Omental fat pad (tissue), 3 donors: ENCODE measurements at regions not wholly inside any gene's neighbourhood (a gene's known extent, or its start where the extent isn't known, plus 50 kb on each side); places are given as distances from the start of the nearest gene placed in this dataset.
A peak's percentile ranks its signal among the peaks of the same experiment; 100 is the strongest.

Source experiments
- ATAC-seq: fragments of 150-250 bp; one replicate; pipeline ENCODE4 v1.9.1; 2016; ENCODE audit warnings: mild to moderate bottlenecking, moderate library complexity; ENCODE audit not compliant: low FRiP score
- DNase-seq: peaks from one replicate; pipeline ENCODE4 v3.0.0-alpha.2; 2019; ENCODE audit warnings: low spot score
- TF ChIP-seq, protein P1 (sequence below), 3 donors: fragments of 450-650 bp; IDR thresholded peaks; one replicate each; pipeline ENCODE4 v1.5.1; 2016 to 2017; ENCODE audit warnings: antibody characterized with exemption in 3 of 3, mild to moderate bottlenecking in 3 of 3, moderate library complexity in 2 of 3

DNA sequence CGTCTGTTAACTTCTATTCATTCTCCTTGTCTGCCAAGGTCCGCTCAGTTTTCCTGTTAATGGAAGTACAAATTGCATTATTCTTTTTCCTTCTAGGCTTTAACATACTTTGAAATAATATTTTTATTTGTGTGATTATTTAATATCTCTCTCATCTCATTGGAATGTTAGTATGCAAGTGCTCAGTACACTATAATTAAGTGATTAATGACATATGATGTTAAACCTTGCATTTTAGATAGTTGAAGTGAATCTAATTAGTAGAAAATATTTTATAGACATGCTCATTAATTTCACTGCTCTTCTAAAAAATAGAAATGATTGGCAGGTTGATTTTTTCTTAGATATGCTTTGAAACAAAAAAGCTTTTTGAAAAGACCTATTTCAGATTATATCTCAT, 1079.8 kb downstream of the RAPGEF2 start:
- TF ChIP-seq, protein P1, sequence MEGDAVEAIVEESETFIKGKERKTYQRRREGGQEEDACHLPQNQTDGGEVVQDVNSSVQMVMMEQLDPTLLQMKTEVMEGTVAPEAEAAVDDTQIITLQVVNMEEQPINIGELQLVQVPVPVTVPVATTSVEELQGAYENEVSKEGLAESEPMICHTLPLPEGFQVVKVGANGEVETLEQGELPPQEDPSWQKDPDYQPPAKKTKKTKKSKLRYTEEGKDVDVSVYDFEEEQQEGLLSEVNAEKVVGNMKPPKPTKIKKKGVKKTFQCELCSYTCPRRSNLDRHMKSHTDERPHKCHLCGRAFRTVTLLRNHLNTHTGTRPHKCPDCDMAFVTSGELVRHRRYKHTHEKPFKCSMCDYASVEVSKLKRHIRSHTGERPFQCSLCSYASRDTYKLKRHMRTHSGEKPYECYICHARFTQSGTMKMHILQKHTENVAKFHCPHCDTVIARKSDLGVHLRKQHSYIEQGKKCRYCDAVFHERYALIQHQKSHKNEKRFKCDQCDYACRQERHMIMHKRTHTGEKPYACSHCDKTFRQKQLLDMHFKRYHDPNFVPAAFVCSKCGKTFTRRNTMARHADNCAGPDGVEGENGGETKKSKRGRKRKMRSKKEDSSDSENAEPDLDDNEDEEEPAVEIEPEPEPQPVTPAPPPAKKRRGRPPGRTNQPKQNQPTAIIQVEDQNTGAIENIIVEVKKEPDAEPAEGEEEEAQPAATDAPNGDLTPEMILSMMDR (IDR thresholded peaks at IDR 0.05) = no peak
- DNase-seq (no peak), ATAC-seq (no peak)

DNA sequence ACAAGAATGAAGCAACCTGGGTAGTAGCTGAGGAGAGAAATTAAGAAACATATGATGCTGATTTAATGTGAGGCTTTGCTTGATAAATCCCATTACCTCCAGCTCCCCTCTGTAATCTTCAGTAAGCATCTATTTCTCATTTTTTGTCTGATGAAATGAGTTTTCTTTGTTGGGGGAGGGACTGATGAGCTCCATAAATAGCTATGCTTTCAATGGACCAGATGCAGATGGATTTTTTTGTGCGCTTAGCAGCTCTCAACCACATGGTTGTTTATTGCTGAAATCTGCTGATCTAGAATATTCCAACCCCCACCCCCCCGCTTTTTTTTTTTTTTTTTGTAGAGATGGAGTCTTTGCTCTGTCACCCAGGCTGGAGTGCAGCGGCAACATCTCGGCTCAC, 1082.0 kb downstream of the RAPGEF2 start:
- DNase-seq (no peak), ATAC-seq (no peak)
- TF ChIP-seq, protein P1 (IDR thresholded peaks at IDR 0.05) = no peak

DNA sequence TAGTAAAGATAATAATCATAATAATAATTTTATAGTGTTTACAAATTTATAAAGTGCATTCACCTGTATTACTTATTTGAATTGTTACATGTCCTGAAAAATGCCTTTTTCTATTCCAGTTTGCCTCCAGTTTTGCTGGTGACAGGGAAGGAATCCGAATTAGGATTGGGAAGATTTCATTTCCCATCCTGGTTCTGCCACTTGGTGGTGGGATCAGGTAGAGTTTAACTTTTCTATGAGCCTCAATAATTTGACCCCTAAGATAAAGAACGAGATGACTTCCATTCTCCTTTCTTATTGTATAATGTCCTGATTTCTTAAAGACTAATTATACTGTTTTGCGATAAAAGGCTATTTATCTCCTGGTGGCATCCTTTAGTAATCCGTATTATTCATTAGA, 1090.9 kb downstream of the RAPGEF2 start:
- TF ChIP-seq, protein P1 (IDR thresholded peaks at IDR 0.05) = no peak
- DNase-seq (no peak), ATAC-seq (no peak)

DNA sequence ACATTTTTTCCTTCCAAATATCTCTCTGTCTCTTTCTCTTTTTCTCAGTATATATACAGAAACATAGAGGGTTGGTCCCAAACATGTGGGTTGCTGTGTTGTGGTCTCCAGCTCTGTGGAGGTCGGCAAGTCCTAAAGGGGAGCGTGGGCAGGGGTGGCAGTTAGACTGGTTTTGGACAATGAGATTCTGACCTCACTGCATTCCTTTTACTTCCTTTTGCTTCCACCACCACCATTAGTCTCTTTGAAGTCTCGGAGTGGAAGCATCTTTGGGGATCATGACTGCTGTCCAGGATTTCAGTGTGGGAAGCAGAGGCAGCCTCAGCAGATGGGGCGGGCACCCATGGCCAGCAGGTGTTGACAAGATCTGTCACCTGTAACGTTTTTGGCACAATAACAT, 1091.8 kb downstream of the RAPGEF2 start:
- no peak for DNase-seq
- TF ChIP-seq, protein P1 (IDR thresholded peaks at IDR 0.05) = no peak
- ATAC-seq = no peak

DNA sequence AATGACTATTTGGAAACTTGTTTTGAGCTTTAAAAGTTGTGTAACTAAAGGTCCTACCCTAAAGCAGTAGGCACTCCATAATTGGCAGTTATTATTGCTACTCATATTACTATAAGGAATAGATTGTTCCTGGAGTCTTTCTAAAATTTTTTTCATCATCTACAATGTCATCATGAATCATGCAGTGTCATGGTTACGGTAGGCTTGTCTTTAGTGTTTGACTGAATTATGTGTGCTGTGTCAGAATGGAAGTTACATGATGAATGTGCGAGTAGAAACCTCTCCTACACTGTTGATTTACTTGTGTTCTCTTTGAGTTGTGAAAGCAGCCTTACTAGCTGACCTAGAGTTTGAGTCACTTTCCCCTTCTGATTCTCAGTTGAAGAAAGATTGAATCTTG, 1099.9 kb downstream of the RAPGEF2 start:
- ATAC-seq (peak; percentile 96), DNase-seq (no peak)
- TF ChIP-seq, protein P1 (IDR thresholded peaks at IDR 0.05) = no peak

DNA sequence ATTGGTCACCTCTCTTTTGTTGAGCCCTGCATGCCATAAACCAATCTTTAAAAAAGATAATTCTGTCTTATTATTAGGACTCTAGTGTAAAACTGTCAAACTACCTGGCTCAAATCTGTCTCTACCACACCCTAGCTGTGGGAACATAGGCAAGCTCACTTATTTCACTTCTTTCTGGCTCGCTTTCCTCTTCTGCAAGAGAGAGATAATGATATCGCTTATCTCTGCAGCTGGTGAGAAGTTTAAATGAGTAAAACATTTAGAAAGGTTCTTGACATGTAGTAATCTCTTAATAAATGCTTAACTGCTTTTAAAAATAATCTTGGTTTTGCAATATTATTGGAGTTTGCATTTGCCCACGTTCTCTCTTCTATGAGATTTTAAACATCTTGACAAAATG, 1109.2 kb downstream of the RAPGEF2 start:
- DNase-seq = no peak
- ATAC-seq = peak; percentile 68
- TF ChIP-seq, protein P1 (IDR thresholded peaks at IDR 0.05) = no peak

DNA sequence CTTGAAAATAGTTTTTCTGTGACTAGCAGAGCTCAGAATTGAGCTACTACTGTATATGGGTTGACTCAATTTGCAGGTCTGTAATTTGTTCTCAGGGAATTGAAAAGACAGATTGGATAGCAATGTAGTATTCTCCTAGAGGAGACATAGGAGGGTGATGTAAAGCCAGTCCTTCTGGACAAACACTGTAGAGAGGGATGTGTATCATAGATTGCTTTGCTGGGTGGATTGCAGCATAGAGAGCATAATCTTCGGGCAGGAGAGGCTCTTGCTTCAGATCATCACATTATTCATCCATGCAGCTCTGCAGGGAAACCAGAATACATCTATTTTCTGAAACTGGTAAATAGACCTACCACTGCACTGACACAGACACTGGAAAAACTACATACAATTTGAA, 1110.5 kb downstream of the RAPGEF2 start:
- peak; percentile 68 for ATAC-seq
- DNase-seq = no peak
- TF ChIP-seq, protein P1 (IDR thresholded peaks at IDR 0.05) = no peak
